ENCODE measurements at regions not wholly inside any gene's neighbourhood (a gene's known extent, or its start where the extent isn't known, plus 50 kb on each side); places are given as distances from the start of the nearest gene placed in this dataset.

GRCh38 chr9:22582221-22582620 lies 135.6 kb downstream of the DMRTA1 start:
- in situ Hi-C loops (cut with MboI; ENCODE audit: low sequenced_read_pairs) = no loop called here
- intact Hi-C loops (cut with micrococcal nuclease) = no loop called here
- Histone ChIP-seq H3K4me1 (ENCODE audit: control insufficient read depth, insufficient read depth, low read length) (no peaks in the 10 kb centered on the region), H2AK5ac (ENCODE audit: low read depth, low read length) (no peak overlapping the region), H2BK120ac (ENCODE audit: low read depth, low read length) (no peak overlapping the region), H3K4me2 (ENCODE audit: low read depth, low read length) (no peak overlapping the region), H3K9me1 (ENCODE audit: insufficient read depth, low read length) (no peaks in the 10 kb centered on the region), H4K8ac (ENCODE audit: low read depth in 2 of 2, low read length in 2 of 2) (no peak overlapping the region), H3K14ac (replicated peaks; ENCODE audit: low read depth, low read length) (no peak overlapping the region), H3K23ac (ENCODE audit: low read depth, low read length) (no peak overlapping the region), H3K56ac (ENCODE audit: extremely low read depth, insufficient read depth, low read length) (no peak overlapping the region), H2BK15ac (ENCODE audit: low read depth, low read length) (no peak overlapping the region), H3K27ac (ENCODE audit: insufficient read depth, low read length) (no peak overlapping the region), H3K27me3 (ENCODE audit: control insufficient read depth, insufficient read depth, low read length) (no peaks in the 10 kb centered on the region), H3K4me3 (ENCODE audit: insufficient read depth, low read depth, low read length) (no peak overlapping the region), H3K4ac (ENCODE audit: low read depth, low read length) (no peak overlapping the region), H3K9me3 (ENCODE audit: control insufficient read depth, insufficient read depth, low read length) (peaks cover 2% of the 10 kb centered on the region; the same call in 1 of the 2 replicates), H2AK9ac (replicated peaks; ENCODE audit: low read depth, low read length, poor library complexity) (no peak overlapping the region), H4K20me1 (ENCODE audit: insufficient read depth, low read length) (no peaks in the 10 kb centered on the region), H3K18ac (ENCODE audit: low read depth, low read length) (no peak overlapping the region), H3K36me3 (ENCODE audit: control insufficient read depth, insufficient read depth, low read length) (no peaks in the 10 kb centered on the region), H2BK5ac (ENCODE audit: low read depth, low read length, poor library complexity, severe bottlenecking) (no peak overlapping the region), H3K79me1 (ENCODE audit: low read depth in 1 of 2, low read length in 2 of 2) (no peaks in the 10 kb centered on the region), H4K91ac (ENCODE audit: insufficient read depth, low read depth, low read length) (no peak overlapping the region), H2AFZ (replicated peaks; ENCODE audit: low read length, poor library complexity) (no peak overlapping the region), H3K9ac (ENCODE audit: low read depth, low read length) (no peak overlapping the region), H2BK20ac (ENCODE audit: low read depth, low read length) (no peak overlapping the region), H4K5ac (ENCODE audit: low read depth, low read length) (no peak overlapping the region)
- DNase-seq (no peak), ATAC-seq (ENCODE audit: low read depth) (no peak)
- dilution Hi-C loops (cut with HindIII; ENCODE audit: low sequenced_read_pairs, unreplicated experiment) = no loop called here
- CTCF ChIA-PET = no interaction called here
- TF ChIP-seq POLR2A (IDR thresholded peaks at IDR 0.05; ENCODE audit: low read depth, low read length) = no peak
- TF ChIP-seq FOS (IDR thresholded peaks at IDR 0.05; ENCODE audit: low read depth, low read length) = no peak
- no peak for TF ChIP-seq BHLHE40 (IDR thresholded peaks at IDR 0.05; ENCODE audit: low read depth, low read length)
- TF ChIP-seq SMC3 (IDR thresholded peaks at IDR 0.05; ENCODE audit: low read depth, low read length) = no peak
- no peak for TF ChIP-seq RAD21 (IDR thresholded peaks at IDR 0.05; ENCODE audit: low read length)
- TF ChIP-seq ELK1 (IDR thresholded peaks at IDR 0.05; ENCODE audit: borderline replicate concordance, low read depth, low read length) = no peak
- TF ChIP-seq NFE2L2 (IDR thresholded peaks at IDR 0.05; ENCODE audit: low read depth, low read length) = no peak
- no peak for TF ChIP-seq MAFK (IDR thresholded peaks at IDR 0.05; ENCODE audit: low read depth, low read length)
- no peak for TF ChIP-seq CEBPB (IDR thresholded peaks at IDR 0.05; ENCODE audit: low read depth, low read length)
- TF ChIP-seq, protein P1, sequence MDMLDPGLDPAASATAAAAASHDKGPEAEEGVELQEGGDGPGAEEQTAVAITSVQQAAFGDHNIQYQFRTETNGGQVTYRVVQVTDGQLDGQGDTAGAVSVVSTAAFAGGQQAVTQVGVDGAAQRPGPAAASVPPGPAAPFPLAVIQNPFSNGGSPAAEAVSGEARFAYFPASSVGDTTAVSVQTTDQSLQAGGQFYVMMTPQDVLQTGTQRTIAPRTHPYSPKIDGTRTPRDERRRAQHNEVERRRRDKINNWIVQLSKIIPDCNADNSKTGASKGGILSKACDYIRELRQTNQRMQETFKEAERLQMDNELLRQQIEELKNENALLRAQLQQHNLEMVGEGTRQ (IDR thresholded peaks at IDR 0.05; ENCODE audit: low read depth, low read length) = no peak
- TF ChIP-seq RFX5 (IDR thresholded peaks at IDR 0.05; ENCODE audit: low read depth, low read length) = no peak
- BruUV-seq (replicated peaks) = no TSS peak
- POLR2A ChIA-PET (ENCODE audit: unreplicated experiment) = no interaction called here

Data from IMR-90 (cell line).